Middle frontal gyrus (tissue), 1 donor: ENCODE measurements at regions not wholly inside any gene's neighbourhood (a gene's known extent, or its start where the extent isn't known, plus 50 kb on each side); places are given as distances from the start of the nearest gene placed in this dataset.
"Not testable (repeated sequence)": the region's sequence is repeated elsewhere in the genome, so short reads cannot be mapped to it uniquely, and the experiment has no call there.

Experiments used
- DNase-seq: peaks from one replicate; pipeline ENCODE4 v3.0.0-alpha.2; 2015; ENCODE audit warnings: low spot score; ENCODE audit errors: extremely low spot score

DNA sequence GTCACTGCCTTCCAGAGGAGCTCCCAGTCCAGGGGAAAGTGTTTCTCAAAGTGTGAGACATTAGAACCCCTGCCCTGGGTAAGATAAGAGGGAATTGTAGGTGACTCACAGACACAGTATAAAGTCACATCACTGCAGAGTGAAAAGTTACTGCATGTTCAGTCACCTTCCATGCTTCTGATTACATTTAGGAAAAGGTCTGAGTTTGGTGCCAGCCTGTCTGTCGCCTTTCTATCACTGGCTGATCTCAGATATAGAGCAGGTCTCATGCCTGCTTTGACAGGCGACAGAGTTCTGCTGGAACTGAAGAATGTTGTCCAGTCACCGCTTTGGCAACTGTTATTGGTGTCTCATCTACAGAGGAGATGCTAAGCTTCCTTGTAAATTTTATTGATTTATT is 1078.6 kb downstream of the UQCRFS1 start:
- DNase-seq, result no peak

DNA sequence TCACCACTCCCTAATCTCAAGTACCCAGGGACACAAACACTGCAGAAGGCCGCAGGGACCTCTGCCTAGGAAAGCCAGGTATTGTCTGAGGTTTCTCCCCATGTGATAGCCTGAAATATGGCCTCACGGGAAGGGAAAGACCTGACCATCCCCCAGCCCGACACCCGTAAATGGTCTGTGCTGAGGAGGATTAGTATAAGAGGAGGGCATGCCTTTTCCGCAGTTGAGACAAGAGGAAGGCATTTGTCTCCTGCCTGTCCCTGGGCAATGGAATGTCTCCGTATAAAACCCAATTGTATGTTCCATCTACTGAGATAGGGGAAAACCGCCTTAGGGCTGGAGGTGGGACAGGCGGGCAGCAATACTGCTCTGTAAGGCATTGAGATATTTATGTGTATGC is 1082.1 kb downstream of the UQCRFS1 start:
- DNase-seq, result not testable (repeated sequence)

DNA sequence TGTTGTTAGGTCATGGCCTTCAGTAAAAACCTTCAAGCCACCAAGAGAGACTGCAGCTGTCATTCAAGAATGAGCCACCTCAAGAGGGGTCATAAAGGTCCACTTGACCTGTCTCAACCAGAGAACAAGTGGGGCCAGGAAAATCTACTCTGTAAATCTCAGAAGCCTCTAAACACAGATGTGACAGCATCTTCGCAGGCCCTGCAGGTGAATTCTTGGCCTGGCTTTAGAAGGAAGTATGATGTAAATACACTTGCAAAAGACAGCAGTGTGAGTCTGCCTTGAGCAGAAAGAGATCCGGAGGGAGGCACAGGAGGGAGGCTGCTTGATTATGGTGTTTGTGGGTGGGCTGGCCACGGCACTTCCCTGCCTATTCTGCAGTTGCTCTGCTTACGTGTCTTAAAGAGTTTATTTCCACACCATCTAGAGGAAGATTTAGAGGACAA is 1082.9 kb downstream of the UQCRFS1 start:
- no peak for DNase-seq

DNA sequence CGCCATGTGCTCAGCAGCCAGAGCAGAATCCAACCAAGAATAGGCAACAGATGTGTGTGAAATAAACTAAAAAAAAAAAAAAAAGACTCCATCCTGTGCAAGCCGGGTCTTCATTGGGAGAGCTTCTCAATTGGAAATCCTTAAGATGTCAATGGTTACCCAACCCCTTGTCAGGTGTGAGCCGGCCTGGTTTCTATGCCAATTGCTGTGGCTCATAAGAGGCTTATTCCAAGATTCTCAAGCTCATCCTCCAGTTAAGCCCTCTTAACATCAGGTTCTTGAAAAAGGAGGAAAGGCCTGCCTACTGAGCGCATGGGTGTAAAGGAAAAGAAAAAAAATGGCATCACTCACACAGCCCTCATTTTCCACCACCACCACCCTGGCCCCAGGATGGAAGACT is 1084.6 kb downstream of the UQCRFS1 start:
- DNase-seq, result no peak

DNA sequence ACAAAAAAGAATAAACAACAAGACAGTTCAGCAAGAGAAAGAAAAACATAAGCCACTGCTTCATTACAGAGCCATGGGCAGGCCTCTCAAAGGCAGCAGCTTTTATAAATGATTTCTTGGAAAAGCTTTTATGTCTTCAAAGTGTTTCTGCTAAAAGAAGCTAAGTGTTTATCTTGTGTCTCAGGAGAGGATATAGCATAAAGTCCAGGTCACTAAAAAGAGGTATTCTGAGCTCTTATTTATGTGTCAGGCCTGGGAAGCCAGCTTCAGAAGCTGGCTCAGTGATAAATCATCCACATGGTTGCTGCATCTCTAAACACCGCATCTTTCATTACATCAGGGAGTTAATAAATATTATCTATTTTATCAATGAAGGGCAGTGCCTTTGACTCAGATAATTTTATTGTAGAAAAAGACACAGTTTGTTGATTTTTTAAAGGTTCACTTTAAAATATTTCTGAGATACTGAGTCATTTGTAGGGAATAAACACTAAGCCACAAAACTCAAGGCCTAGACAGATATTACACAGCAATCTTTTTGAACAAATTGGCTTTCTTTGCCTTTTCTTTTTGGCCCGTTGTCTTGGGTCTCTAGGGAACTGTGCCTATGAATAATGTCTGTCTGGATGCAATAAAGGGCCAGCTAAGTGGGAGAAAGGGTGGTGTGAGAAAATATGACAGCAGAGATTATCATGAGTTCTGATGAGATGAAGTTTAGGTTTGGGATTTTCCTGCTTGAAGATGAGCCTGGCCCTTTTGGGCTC is 1086.6 kb downstream of the UQCRFS1 start:
- DNase-seq, result no peak

DNA sequence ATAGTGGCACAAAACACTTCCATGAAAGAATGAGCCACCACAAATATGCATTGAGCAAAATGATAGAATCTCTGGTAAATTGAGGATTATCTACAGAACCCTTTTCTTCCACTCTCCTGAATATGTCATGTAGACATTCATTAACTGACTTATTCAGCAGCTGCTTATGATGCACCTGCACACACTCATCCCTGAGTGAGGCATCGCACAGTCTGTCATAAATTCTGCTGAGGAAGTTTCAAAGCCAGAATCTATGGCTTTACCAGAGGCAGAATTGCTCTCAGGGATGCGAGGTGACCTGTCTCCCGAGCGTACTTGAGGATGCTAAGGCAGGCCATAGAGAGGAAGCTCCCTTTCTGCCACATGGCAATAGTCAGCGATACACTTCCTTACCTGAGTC is 1090.2 kb downstream of the UQCRFS1 start:
- DNase-seq, result no peak

DNA sequence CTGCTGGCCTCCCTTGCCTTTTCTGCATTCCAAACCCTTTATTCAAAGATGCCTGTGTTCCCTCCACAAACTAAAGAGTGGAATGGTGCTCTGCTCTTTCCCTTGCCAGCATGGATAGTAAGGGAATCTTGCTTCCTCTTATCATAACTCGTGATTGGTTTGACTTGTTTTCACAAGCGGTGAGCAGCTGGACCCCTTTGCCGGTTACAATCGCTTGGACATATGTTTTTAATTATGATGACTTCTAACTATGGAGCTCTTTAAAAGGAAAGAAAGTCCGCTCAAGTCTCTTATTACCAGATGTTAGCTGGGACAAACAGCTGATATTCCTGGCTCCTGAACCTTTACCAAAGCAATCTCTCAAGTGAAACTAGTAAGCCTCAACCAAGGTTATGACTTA is 1094.7 kb downstream of the UQCRFS1 start:
- DNase-seq, result no peak

DNA sequence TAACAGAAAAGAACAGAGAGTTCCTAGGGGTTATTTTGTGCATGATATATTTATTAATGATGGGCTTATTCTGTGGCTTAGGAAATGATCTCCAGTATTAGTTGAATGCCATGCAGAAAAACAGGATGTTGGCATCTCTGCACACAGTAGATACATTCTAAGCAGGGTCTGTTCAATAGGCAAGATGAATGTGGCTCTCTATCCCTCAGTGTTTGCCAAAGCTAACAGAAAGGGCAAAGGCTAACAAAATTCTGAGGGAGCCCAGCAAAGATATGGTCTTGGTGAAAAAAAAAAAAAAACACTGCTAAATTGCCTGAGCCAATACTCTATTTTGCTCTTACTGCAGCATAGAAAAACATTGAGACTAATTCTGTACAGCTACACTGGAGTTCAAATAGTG is 1095.8 kb downstream of the UQCRFS1 start:
- no peak for DNase-seq

DNA sequence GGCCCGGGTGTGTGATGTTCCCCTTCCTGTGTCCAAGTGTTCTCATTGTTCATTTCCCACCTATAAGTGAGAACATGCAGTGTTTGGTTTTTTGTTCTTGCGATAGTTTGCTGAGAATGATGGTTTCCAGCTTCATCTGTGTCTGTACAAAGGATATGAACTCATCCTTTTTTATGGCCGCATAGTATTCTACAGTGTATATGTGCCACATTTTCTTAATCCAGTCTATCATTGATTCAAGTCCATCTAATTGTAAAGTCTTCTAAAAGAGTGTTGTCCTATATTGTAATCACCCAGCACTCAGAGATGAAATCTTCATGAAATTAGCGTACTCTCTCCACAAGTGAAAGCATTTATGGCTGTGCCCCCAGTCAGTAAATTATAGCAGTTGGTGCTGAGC is 1096.6 kb downstream of the UQCRFS1 start:
- DNase-seq, result not testable (repeated sequence)

DNA sequence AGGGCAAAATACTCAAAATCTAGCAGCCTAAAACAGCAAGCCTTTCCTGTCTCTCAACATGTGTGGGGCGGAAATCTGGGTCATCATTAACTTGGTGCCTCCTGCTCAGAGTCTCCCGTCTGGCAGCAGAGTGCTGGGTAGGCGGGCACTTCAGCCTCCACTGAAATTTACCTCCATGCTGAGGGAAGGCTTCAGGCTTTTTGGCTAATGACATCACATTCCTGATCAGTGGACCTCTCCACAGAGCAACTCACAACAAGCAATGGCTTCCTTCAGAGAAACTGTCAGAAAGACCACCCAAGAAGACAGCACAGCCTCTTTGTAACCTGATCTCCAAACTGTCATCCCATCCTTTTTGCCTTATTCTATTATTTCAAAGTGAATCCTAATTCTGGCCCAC is 1109.0 kb downstream of the UQCRFS1 start:
- no peak for DNase-seq

DNA sequence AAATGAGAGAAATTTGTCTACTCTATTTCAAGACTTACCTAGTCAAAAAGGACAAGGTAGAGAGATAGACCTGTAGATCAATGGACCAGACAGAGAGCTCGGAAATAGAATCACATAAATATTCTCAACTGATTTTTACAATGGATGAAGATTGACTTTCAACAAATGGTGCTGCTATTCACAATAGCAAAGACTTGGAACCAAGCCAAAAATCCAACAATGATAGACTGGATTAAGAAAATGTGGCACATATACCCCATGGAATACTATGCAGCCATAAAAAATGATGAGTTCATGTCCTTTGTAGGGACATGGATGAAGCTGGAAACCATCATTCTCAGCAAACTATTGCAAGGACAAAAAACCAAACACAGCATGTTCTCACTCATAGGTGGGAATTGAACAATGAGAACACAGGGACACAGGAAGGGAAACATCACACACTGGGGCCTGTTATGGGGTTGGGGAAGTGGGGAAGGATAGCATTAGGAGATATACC is 1128.2 kb downstream of the UQCRFS1 start:
- DNase-seq, result not testable (repeated sequence)

DNA sequence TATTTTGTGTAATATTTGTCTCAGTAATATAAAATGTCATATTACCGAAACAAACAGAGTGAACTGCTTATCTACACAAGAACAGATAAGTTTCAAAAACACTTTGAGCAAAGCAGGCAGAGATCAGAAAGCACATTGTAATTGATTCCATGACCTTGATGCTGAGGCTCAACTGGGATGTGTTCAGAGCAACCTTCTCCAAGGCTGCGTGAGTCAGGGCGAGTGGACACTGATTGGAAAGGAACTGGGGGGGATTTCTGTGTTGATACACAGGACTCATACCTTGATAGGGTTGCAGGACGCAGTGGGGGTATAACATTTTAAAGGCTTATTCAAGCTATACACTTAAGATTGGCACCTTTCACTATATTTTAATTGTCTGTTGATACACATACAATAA is 1136.3 kb downstream of the UQCRFS1 start:
- no peak for DNase-seq

DNA sequence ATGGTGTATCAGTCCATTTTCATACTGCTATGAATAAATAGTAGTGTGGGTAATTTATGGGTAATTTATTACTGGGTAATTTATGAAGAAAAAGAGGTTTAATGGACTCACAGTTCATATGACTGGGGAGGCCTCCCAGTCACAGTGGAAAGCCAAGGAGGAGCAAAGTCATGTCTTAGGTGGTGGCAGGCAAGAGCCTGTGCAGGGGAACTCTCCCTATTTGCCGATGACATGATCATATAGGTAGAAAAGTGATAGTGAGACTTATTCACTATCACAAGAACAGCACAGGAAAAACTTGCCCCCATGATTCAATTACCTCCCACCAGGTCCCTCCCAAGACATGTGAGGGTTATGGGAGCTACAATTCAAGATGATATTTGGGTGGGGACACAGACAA is 1137.7 kb downstream of the UQCRFS1 start:
- DNase-seq, result no peak

DNA sequence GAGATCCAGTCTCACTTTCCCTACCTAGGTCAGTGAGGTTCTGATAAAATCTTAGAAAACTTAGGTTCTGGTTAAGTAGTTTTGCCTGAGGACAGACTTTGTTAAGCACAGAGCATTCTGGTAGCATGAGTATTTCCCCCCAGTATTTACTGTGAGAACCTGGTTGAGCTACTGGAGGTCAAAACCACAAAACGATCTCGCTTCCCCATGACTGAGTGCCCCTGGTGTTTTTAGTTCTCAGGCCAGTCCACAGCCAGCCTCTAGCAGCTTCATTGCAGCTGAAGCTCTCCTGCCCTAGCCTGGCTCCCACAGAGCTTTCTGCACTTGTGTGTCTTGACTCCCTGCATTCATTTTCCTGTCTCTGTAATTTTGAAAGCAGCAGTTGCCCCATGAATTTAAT is 1138.2 kb downstream of the UQCRFS1 start:
- DNase-seq, result no peak

DNA sequence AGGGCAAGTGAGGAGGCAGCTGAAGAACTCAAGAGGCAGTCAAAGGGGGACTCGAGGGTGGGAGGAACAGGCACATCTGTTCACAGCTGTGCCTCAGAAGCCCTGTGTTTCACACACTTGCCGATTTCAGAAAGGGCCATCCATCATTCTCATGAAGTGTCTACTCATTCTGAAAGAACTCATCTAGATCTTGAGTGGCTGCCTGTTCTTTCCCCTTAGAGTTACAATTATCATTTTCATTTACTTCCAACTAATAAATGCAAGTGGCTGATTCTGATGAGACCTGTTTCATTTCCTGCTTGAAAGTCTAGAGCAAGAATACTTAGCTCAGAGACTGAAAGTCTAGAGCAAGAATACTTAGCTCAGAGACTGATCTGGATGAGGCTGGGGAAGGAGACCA is 1145.1 kb downstream of the UQCRFS1 start:
- DNase-seq, result no peak

DNA sequence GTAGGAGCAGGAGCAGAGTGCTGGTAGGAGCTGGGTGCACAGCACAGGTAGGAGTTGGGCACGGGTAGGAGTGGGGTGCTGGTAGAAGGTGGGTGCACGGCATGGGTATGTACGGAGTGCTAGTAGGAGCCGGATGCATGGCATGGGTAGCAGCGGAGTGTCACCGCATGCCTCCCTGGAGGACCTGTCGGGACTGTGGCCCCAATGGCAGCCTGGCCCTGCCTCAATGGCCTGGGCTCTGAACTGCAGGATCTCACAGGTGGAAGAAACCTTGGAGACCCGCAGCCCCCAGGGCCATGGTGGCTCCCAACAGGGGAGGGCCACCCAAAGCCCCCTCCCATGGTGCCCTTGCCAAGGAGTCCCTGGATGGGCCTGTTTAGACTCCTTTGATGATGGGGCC is 1146.0 kb downstream of the UQCRFS1 start:
- no peak for DNase-seq

DNA sequence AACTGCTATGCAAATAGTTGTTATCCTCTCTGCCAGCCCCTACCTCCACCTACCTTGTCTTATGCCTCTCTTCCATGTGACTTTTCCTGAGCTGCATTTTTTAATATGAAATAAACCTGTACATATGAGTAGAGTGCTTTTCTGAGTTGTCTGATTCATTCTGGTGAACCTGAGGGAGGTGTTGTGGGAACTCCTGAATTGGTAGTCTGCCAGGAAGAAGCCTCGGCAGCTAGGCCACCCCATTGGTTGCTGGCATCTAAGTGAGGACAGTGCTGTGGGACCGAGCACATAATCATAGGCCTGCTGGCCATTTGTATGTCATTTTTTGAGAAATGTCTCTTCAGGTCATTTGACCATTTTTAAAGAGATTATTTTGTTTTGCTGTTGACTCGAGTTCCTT is 1146.8 kb downstream of the UQCRFS1 start:
- DNase-seq, result no peak

DNA sequence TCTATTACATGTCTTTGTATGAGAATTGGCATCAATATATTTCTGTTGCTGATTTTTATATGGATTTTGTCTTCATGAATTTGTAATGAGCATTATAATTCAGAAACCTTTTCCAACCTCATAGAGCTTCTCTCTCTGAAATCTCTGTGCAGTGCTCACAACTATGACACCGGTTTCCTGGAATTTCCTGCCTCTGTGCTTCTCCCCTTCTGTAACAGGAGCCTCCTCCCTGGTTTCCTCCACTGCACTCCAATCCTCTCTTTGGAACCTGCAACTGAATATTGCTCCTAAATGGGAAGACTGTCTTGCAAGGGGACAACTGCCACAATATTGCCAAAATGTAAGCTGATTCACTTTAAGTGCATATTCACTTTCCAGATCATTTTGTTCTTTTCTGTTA is 1147.9 kb downstream of the UQCRFS1 start:
- DNase-seq, result no peak

DNA sequence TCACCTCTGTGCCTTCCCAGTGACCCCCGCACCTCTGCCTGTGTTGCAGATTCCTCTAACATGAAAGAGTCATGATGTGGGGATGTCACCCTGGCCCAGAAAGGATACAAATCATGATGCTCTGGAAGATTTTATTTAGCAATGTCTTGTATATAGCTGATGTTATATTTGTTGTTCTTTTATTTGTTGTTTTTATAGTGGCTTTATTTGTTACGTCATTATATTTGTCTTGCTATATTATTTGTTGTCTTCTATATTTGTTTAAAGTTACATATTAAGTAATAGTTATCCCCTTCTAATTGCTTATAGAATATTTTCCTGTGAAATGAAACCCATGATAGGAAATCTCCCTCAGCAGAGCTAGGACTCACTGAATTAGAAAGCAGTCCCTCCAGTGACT is 1149.2 kb downstream of the UQCRFS1 start:
- DNase-seq, result no peak

DNA sequence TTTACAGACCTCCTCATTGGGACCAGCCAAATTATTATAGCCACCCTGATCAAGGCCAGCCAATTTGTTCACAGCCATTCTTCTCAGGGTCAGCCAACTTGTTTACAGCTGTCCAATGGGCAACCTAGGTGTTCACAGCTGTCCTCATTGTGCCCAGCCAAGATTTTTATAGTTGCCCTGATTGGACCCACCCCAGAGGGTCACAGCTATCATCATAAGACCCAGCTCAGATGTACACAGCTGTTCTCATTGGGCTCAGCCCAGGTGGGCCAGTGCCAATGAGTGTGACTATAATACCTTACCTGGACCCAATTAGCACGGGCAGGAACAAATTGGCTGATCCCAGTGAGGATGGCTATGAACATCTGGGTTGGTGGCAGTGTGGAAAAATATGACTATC is 1151.8 kb downstream of the UQCRFS1 start:
- no peak for DNase-seq

DNA sequence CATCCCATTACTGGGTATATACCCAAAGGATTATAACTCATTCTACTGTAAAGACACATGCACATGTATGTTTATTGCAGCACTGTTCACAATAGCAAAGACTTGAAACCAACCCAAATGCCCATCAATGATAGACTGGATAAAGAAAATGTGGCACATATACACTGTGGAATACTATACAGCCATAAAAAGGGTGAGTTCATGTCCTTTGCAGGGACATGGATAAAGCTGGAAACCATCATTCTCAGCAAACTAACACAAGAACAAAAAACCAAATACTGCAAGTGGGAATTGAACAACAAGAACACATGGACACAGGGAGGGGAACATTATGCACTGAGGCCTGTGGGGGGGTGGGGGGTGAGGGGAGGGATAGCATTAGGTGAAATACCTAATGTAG is 1155.9 kb downstream of the UQCRFS1 start:
- not testable (repeated sequence) for DNase-seq

DNA sequence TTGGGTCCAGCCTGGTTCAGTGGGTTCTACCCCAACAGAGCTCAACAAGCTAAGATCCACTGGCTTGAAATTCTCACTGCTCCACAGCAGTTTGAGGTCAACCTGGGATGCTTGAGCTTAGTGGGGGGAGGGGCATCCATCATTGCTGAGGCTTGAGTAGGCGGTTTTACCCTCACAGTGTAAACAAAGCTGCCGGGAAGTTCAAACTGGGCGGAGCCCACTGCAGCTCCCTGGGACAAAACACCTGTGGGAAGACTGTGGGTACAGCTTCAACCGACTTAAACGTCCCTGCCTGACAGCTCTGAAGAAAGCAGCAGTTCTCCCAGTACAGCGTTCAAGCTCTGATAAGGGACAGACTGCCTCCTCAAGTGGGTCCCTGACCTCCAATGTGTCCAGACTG is 1161.9 kb downstream of the UQCRFS1 start:
- no peak for DNase-seq

DNA sequence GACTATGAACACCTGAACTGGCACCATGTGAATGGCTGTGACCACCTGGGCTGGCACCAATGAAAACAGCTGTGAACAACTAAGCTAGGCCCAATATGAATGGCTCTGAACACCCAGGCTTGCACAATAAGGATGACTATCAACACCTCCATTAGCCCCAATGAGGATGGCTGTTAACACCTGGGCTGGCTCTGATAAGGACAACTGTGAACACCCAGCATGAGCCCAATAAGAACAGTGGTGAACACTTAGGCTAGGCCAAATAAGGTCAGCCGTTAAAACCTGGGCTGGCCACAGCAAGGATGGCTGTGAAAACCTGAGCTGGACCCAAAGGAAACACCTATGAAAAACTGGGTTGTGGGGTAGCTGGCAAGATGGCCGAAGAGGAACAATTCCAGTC is 1163.1 kb downstream of the UQCRFS1 start:
- DNase-seq, result no peak
